Activated gamma-delta T cell treated with Interleukin-2 at 50 U/mL for 16 hours (primary cell): ENCODE measurements at regions not wholly inside any gene's neighbourhood (a gene's known extent, or its start where the extent isn't known, plus 50 kb on each side); places are given as distances from the start of the nearest gene placed in this dataset.
A peak's percentile ranks its signal among the peaks of the same experiment; 100 is the strongest.

Experiments used
- DNase-seq: peaks from one replicate; pipeline ENCODE4 v3.0.0-alpha.2; 2020

- DNase-seq = no peak
Measured at GRCh38 chr22:19625331-19626041, 88.8 kb upstream of the SEPTIN5 start.

- no peak for DNase-seq
Measured at GRCh38 chr22:19626042-19626587, 88.2 kb upstream of the SEPTIN5 start.

- no peak for DNase-seq
Measured at GRCh38 chr22:19626666-19627065, 87.6 kb upstream of the SEPTIN5 start.

- no peak for DNase-seq
Measured at GRCh38 chr22:19628038-19628776, 86.1 kb upstream of the SEPTIN5 start.

- DNase-seq = no peak
Measured at GRCh38 chr22:19629331-19629719, 85.0 kb upstream of the SEPTIN5 start.

GRCh38 chr22:19629720-19630419 lies 84.4 kb upstream of the SEPTIN5 start:
- peak; percentile 87 for DNase-seq

GRCh38 chr22:19630614-19631013 lies 83.7 kb upstream of the SEPTIN5 start:
- no peak for DNase-seq

GRCh38 chr22:19631899-19632667 lies 82.2 kb upstream of the SEPTIN5 start:
- no peak for DNase-seq

- DNase-seq = no peak
Measured at GRCh38 chr22:19632668-19633148, 81.6 kb upstream of the SEPTIN5 start.

GRCh38 chr22:19634226-19634975 lies 79.9 kb upstream of the SEPTIN5 start:
- DNase-seq = no peak

- DNase-seq = no peak
Measured at GRCh38 chr22:19635644-19636043, 78.7 kb upstream of the SEPTIN5 start.

GRCh38 chr22:19636696-19637407 lies 77.5 kb upstream of the SEPTIN5 start:
- no peak for DNase-seq

- no peak for DNase-seq
Measured at GRCh38 chr22:19637408-19638281, 76.7 kb upstream of the SEPTIN5 start.

- no peak for DNase-seq
Measured at GRCh38 chr22:19638282-19639015, 75.9 kb upstream of the SEPTIN5 start.

GRCh38 chr22:19639610-19640135 lies 74.6 kb upstream of the SEPTIN5 start:
- no peak for DNase-seq

GRCh38 chr22:19640306-19640705 lies 74.0 kb upstream of the SEPTIN5 start:
- no peak for DNase-seq

- DNase-seq = no peak
Measured at GRCh38 chr22:19641254-19641982, 72.9 kb upstream of the SEPTIN5 start.

- DNase-seq = no peak
Measured at GRCh38 chr22:19641983-19642451, 72.3 kb upstream of the SEPTIN5 start.
